Naive thymus-derived CD4-positive, alpha-beta T cell (primary cell): ENCODE measurements at regions not wholly inside any gene's neighbourhood (a gene's known extent, or its start where the extent isn't known, plus 50 kb on each side); places are given as distances from the start of the nearest gene placed in this dataset.

Source experiments
- ATAC-seq: fragments of 150-1000 bp; cut with Tn5 transposase; 2 replicates; pipeline ENCODE4 v1.10.0; 2021; ENCODE audit warnings: mild to moderate bottlenecking, moderate library complexity
- CTCF ChIA-PET: fragments of 350-600 bp; sonication (Branson Sonifier 250); formaldehyde crosslinking; loops from one replicate; lab custom pipeline; 2021; ENCODE audit warnings: antibody characterized with exemption; lab: Charles Lee
- POLR2A ChIA-PET: fragments of 350-600 bp; sonication (Branson Sonifier 250); formaldehyde crosslinking; loops from one replicate; lab custom pipeline; 2021; ENCODE audit warnings: antibody characterized with exemption, inconsistent platforms; lab: Charles Lee
- DNase-seq, 9 donors: peaks; one replicate each; pipeline versions ENCODE4 v3.0.0 to v3.0.0-alpha.2; 2020 to 2022; ENCODE audit warnings: mixed read lengths in 1 of 9
- H3K27ac ChIP-seq: one replicate; pipeline ENCODE4 v1.7.0; 2013; ENCODE audit warnings: mild to moderate bottlenecking, low read depth, low read length, moderate library complexity
- H3K27me3 ChIP-seq, 2 donors: one replicate each; pipeline ENCODE4 v1.7.0; 2013; ENCODE audit warnings: low read length in 2 of 2, mild to moderate bottlenecking in 2 of 2, moderate library complexity in 2 of 2; ENCODE audit not compliant: control insufficient read depth in 2 of 2, insufficient read depth in 2 of 2
- H3K36me3 ChIP-seq, 3 experiments: 1 replicate in 2 of 3; 2 replicates in 1 of 3; pipeline ENCODE4 v1.7.0; 2013; ENCODE audit warnings: low read length in 3 of 3, mild to moderate bottlenecking in 3 of 3, moderate library complexity in 1 of 3; ENCODE audit not compliant: insufficient read depth in 3 of 3, control insufficient read depth in 2 of 3
- H3K4me1 ChIP-seq, 2 donors: one replicate each; pipeline ENCODE4 v1.7.0; 2013; ENCODE audit warnings: low read length in 2 of 2, mild to moderate bottlenecking in 2 of 2, moderate library complexity in 1 of 2; ENCODE audit not compliant: control insufficient read depth in 2 of 2, insufficient read depth in 2 of 2
- H3K4me3 ChIP-seq: 2 replicates; pipeline ENCODE4 v1.7.0; 2013; ENCODE audit warnings: mild to moderate bottlenecking, low read length
- H3K9me3 ChIP-seq, 3 experiments: 1 replicate in 2 of 3; 2 replicates in 1 of 3; pipeline ENCODE4 v1.7.0; 2013; ENCODE audit warnings: low read length in 3 of 3; ENCODE audit not compliant: control insufficient read depth in 2 of 3
- H3K27ac Mint-ChIP-seq, 9 donors: one replicate each; pipeline ENCODE4 v1.8.0; 2020 to 2022; ENCODE audit warnings: mixed read lengths in 9 of 9, mild to moderate bottlenecking in 8 of 9, moderate library complexity in 5 of 9, inconsistent platforms in 2 of 9
- H3K27me3 Mint-ChIP-seq, 5 donors: one replicate each; pipeline ENCODE4 v1.8.0; 2021 to 2022; ENCODE audit warnings: mixed read lengths in 5 of 5, mild to moderate bottlenecking in 1 of 5
- H3K36me3 Mint-ChIP-seq, 5 donors: one replicate each; pipeline ENCODE4 v1.8.0; 2020 to 2022; ENCODE audit warnings: mixed read lengths in 5 of 5, mild to moderate bottlenecking in 3 of 5, inconsistent platforms in 1 of 5
- H3K4me1 Mint-ChIP-seq, 7 donors: one replicate each; pipeline ENCODE4 v1.8.0; 2020 to 2022; ENCODE audit warnings: mixed read lengths in 7 of 7, mild to moderate bottlenecking in 3 of 7, inconsistent platforms in 1 of 7
- H3K4me3 Mint-ChIP-seq, 10 donors: one replicate each; pipeline ENCODE4 v1.8.0; 2020 to 2022; ENCODE audit warnings: mild to moderate bottlenecking in 10 of 10, mixed read lengths in 10 of 10, moderate library complexity in 6 of 10, inconsistent platforms in 2 of 10
- H3K9me3 Mint-ChIP-seq, 11 donors: one replicate each; pipeline ENCODE4 v1.8.0; 2020 to 2022; ENCODE audit warnings: mixed read lengths in 11 of 11, mild to moderate bottlenecking in 4 of 11, inconsistent platforms in 1 of 11, moderate library complexity in 1 of 11
- intact Hi-C, 2 donors: fragments of 100-400 bp; cut with micrococcal nuclease; formaldehyde crosslinking; loops; one replicate each; pipeline ENCODE4 v1.15.1; 2023

DNA sequence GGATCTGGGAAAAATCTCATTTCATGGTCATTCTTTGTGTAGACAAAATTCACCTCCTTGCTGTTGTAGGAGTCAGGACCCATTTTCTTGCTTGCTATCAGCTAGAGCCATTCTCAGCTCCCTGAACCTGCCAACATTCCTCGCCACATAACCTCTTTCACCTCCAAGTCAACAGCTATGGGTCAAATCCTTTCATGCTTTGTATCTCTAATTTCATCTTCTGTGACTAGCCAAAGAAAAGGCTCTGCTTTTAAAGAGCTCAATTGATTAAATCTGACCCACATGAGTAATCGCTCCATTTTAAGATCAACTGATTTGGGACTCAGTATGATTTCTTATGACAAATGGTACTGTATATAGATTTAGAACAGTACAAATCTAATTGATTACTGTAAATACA, 89.2 kb upstream of the FOXG1 start:
- no peak overlapping the region for H3K4me3 ChIP-seq
- H3K9me3 ChIP-seq = no peaks in the 10 kb centered on the region
- Mint-ChIP-seq H3K27ac (no peak overlapping the region), H3K36me3 (no peaks in the 10 kb centered on the region), H3K4me3 (no peak overlapping the region), H3K27me3 (no peaks in the 10 kb centered on the region), H3K9me3 (peaks cover 0 to 15% (median 8%) of the 10 kb centered on the region in 11 donors), H3K4me1 (no peaks in the 10 kb centered on the region)
- no peaks in the 10 kb centered on the region for H3K36me3 ChIP-seq
- H3K27ac ChIP-seq = no peak overlapping the region
- ChIA-PET CTCF (no interaction called here), POLR2A (no interaction called here)
- H3K4me1 ChIP-seq = no peaks in the 10 kb centered on the region
- DNase-seq (no peak), ATAC-seq (no peak)
- H3K27me3 ChIP-seq = no peaks in the 10 kb centered on the region
- intact Hi-C loops = no loop called here

DNA sequence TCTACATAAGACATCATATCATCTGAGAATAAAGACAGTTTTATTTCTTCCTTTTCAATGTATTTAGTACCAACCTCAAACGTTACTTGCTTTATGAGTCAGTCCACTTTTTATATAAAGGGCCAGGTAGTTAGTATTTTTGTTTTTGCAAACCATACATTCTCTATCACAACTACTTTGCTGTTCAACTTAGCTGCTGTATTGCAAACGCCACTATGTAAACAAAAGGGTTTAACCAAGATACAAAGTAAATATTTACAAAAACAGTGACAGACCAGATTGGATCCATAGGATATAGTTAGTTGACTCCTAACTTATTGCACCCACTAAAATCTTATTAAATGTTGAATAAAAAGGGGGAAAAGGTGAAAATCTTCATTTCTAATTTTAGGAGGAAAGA, 87.7 kb upstream of the FOXG1 start:
- Histone ChIP-seq H3K27me3 (no peaks in the 10 kb centered on the region), H3K9me3 (peaks cover 0 to 2% (median 0%) of the 10 kb centered on the region in 3 experiments), H3K4me3 (no peak overlapping the region), H3K27ac (no peak overlapping the region), H3K36me3 (no peaks in the 10 kb centered on the region), H3K4me1 (no peaks in the 10 kb centered on the region)
- Mint-ChIP-seq H3K4me1 (no peaks in the 10 kb centered on the region), H3K36me3 (no peaks in the 10 kb centered on the region), H3K9me3 (peaks cover 0 to 18% (median 8%) of the 10 kb centered on the region in 11 donors), H3K4me3 (no peak overlapping the region), H3K27ac (no peak overlapping the region), H3K27me3 (no peaks in the 10 kb centered on the region)
- ATAC-seq = no peak
- ChIA-PET POLR2A (no interaction called here), CTCF (no interaction called here)
- intact Hi-C loops = no loop called here
- DNase-seq = no peak

DNA sequence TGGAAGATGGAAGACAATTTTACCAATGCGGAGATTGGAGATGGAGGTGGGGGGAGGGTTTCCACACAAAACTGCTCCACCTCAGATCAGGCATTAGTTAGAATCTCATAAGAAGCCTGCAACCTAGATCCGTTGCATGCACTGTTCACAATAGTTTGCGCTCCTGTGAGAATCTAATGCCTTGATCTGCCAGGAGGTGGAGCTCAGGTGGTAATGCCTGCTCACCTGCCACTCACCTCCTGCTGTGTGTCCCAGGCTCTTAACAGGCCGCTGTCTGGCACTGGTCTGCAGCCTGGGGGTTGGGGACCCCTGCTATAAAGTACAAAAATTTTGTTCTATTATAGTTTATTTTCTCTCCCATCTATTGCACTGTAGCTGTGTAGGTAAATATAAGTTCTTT, 84.9 kb upstream of the FOXG1 start:
- Mint-ChIP-seq H3K4me1 (no peaks in the 10 kb centered on the region), H3K4me3 (no peak overlapping the region), H3K9me3 (peaks cover 0 to 30% (median 9%) of the 10 kb centered on the region in 11 donors), H3K36me3 (no peaks in the 10 kb centered on the region), H3K27ac (no peak overlapping the region), H3K27me3 (no peaks in the 10 kb centered on the region)
- H3K36me3 ChIP-seq = no peaks in the 10 kb centered on the region
- H3K27ac ChIP-seq = no peak overlapping the region
- DNase-seq (no peak), ATAC-seq (no peak)
- peaks cover 0 to 5% (median 0%) of the 10 kb centered on the region in 3 experiments for H3K9me3 ChIP-seq
- ChIA-PET POLR2A (no interaction called here), CTCF (no interaction called here)
- no peaks in the 10 kb centered on the region for H3K27me3 ChIP-seq
- intact Hi-C loops = no loop called here
- H3K4me1 ChIP-seq = no peaks in the 10 kb centered on the region
- H3K4me3 ChIP-seq = no peak overlapping the region

DNA sequence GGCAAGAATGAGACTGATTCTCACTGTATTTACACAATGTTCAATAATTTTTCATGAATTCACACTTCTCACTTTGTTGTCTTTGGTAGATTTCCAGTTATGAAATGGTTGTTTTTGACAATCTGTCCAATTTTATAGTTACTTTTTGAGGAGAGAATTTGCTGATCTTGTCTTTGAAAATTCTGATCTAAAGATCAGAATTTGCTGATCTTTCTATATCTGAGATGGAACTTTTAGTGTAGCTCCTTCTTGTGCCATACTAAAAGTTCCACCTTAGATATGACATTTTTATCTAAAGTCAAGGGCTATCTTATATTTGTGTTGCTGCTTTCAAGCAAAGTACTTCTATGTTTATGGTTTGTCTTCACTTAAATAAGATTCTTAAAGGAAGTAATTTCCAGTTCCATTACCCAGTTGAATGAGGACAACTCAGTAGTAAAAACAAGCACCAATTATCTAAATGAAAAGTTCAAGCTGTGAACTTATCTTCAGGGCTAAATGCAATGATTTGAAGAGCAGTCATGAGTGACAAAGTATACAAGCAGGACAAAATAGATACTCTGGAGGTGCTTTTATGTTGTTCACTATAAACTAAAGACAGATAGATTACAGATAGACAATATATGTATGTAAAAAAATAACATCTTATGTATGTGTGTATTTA, 76.4 kb upstream of the FOXG1 start:
- H3K27me3 ChIP-seq = no peaks in the 10 kb centered on the region
- H3K4me1 ChIP-seq = no peaks in the 10 kb centered on the region
- H3K9me3 ChIP-seq = no peaks in the 10 kb centered on the region
- H3K27ac ChIP-seq = no peak overlapping the region
- no peak overlapping the region for H3K27ac Mint-ChIP-seq
- no peak overlapping the region for H3K4me3 ChIP-seq
- CTCF ChIA-PET = no interaction called here
- H3K4me1 Mint-ChIP-seq = no peaks in the 10 kb centered on the region
- POLR2A ChIA-PET = no interaction called here
- no peaks in the 10 kb centered on the region for H3K36me3 ChIP-seq
- no peaks in the 10 kb centered on the region for H3K36me3 Mint-ChIP-seq
- H3K27me3 Mint-ChIP-seq = no peaks in the 10 kb centered on the region
- no peak overlapping the region for H3K4me3 Mint-ChIP-seq
- H3K9me3 Mint-ChIP-seq = peaks cover 0 to 24% (median 9%) of the 10 kb centered on the region in 11 donors
- DNase-seq = no peak
- no peak for ATAC-seq
- intact Hi-C loops = no loop called here

DNA sequence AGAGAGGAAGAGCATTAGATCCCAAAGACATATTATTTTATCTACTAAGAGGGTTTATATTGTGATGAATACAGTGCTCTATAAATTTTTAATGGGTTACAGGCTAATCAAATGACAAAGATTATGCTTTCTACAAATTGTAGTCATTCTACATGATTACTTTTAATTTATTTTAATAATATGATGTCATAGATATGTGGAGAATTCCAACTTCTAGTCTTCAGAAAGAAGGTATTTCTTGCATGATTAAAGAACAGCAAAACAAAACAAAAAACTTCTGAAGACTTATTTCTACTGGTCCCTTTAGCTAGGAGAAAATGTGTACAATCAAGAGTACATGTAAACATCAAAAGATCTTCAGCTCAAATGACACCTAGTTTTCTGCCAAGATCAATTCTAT, 71.5 kb upstream of the FOXG1 start:
- Histone ChIP-seq H3K27ac (no peak overlapping the region), H3K27me3 (no peaks in the 10 kb centered on the region), H3K4me3 (no peak overlapping the region), H3K36me3 (no peaks in the 10 kb centered on the region), H3K4me1 (no peaks in the 10 kb centered on the region), H3K9me3 (peaks cover 0 to 4% (median 0%) of the 10 kb centered on the region in 3 experiments)
- CTCF ChIA-PET = no interaction called here
- DNase-seq = no peak
- Mint-ChIP-seq H3K4me3 (no peak overlapping the region), H3K27me3 (no peaks in the 10 kb centered on the region), H3K27ac (no peak overlapping the region), H3K9me3 (peaks cover 1 to 12% (median 7%) of the 10 kb centered on the region in 11 donors), H3K4me1 (no peaks in the 10 kb centered on the region), H3K36me3 (peaks cover 0 to 4% (median 0%) of the 10 kb centered on the region in 5 donors)
- POLR2A ChIA-PET = no interaction called here
- intact Hi-C loops = no loop called here
- ATAC-seq = no peak

DNA sequence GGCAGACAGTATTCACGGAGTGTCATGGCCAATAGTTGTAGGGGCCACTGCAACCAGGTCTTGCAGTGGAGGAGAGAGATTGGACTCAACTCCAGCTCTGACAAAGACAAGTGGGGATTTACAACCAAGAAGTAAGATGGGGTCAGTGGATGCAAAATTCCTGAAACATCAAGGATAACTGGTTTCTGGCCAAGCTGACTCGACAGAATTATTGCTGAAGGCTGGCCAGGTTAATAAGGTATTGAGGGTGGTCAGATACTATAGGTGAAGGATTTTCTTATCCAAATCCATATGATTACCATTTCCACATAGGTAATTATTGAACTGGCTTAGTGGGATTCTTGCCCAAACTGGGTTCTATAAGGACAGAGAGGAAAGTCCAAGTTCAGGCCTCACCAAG, 64.9 kb upstream of the FOXG1 start:
- no peaks in the 10 kb centered on the region for H3K27me3 Mint-ChIP-seq
- H3K9me3 Mint-ChIP-seq = peaks cover 0 to 14% (median 5%) of the 10 kb centered on the region in 11 donors
- no peaks in the 10 kb centered on the region for H3K4me1 Mint-ChIP-seq
- H3K27ac ChIP-seq = no peak overlapping the region
- H3K4me3 Mint-ChIP-seq = no peak overlapping the region
- intact Hi-C loops = no loop called here
- POLR2A ChIA-PET = no interaction called here
- no peak overlapping the region for H3K27ac Mint-ChIP-seq
- no peaks in the 10 kb centered on the region for H3K27me3 ChIP-seq
- no peaks in the 10 kb centered on the region for H3K36me3 ChIP-seq
- H3K4me1 ChIP-seq = no peaks in the 10 kb centered on the region
- DNase-seq (no peak), ATAC-seq (no peak)
- H3K9me3 ChIP-seq = peaks cover 0 to 4% (median 0%) of the 10 kb centered on the region in 3 experiments
- H3K36me3 Mint-ChIP-seq = peaks cover 0 to 4% (median 0%) of the 10 kb centered on the region in 5 donors
- H3K4me3 ChIP-seq = no peak overlapping the region
- CTCF ChIA-PET = no interaction called here

DNA sequence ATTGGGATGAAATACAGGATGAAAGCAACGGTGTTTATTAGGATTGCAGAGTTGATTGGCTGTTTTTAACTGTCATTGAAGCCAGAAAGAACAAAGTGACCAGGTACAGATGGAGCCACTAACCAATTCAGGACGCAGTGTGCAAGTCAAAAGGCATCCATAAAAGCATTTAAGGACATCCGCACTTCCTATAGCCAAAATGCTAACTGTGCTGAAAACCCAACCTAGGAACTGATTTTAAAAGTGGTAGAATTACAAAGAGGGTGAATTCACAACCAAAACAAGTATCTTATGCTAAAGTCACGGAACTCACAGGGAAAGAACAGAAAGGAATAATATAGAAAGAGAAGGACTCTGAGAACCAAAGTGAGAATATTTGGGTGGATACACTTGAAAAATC, 63.1 kb upstream of the FOXG1 start:
- intact Hi-C loops = no loop called here
- H3K4me1 Mint-ChIP-seq = no peaks in the 10 kb centered on the region
- POLR2A ChIA-PET = no interaction called here

More for the DNA sequence above, 63.1 kb upstream of the FOXG1 start:
- CTCF ChIA-PET = no interaction called here
- Histone ChIP-seq H3K9me3 (no peaks in the 10 kb centered on the region), H3K36me3 (no peaks in the 10 kb centered on the region), H3K4me3 (no peak overlapping the region), H3K27me3 (no peaks in the 10 kb centered on the region), H3K27ac (no peak overlapping the region), H3K4me1 (no peaks in the 10 kb centered on the region)
- H3K27me3 Mint-ChIP-seq = no peaks in the 10 kb centered on the region
- H3K4me3 Mint-ChIP-seq = no peak overlapping the region
- peaks cover 0 to 11% (median 2%) of the 10 kb centered on the region in 11 donors for H3K9me3 Mint-ChIP-seq
- DNase-seq (no peak), ATAC-seq (no peak)
- no peaks in the 10 kb centered on the region for H3K36me3 Mint-ChIP-seq
- no peak overlapping the region for H3K27ac Mint-ChIP-seq
